K562 (cell line): ENCODE measurements at regions not wholly inside any gene's neighbourhood (a gene's known extent, or its start where the extent isn't known, plus 50 kb on each side); places are given as distances from the start of the nearest gene placed in this dataset.

Experiments
- ATAC-seq: fragments of 200-7000 bp; cut with Tn5 transposase; 3 replicates; pipeline ENCODE4 v1.9.1; 2020; ENCODE audit warnings: moderate library complexity
- BruUV-seq: library from RNA; stranded (reverse); fragments of 400-500 nt; replicated peaks from 2 replicates; lab custom pipeline; 2021; lab: Mats Ljungman, UMichigan
- CTCF ChIA-PET: fragments of 300-600 bp; formaldehyde crosslinking; extraction: SDS; loops from one replicate; lab custom pipeline; 2021; ENCODE audit warnings: low intra/inter-chr PET ratio; lab: Yijun Ruan, JAX
- POLR2A ChIA-PET: fragments of 300-600, 350-650 bp; sonication (Branson Sonifier 250); formaldehyde crosslinking; extraction: SDS; loops from one replicate; lab custom pipeline; 2021; ENCODE audit warnings: antibody characterized with exemption, inconsistent platforms; lab: Yijun Ruan, JAX
- DNase-seq, 4 experiments: peaks; one replicate each; pipeline versions ENCODE4 v3.0.0 to v3.0.0-alpha.2; 2011 to 2018; ENCODE audit warnings: low spot score in 3 of 4, mixed read lengths in 3 of 4; ENCODE audit errors: extremely low read depth in 1 of 4
- FAIRE-seq: peaks from 2 replicates; lab custom pipeline; 2011; peaks lifted over from hg19 to GRCh38; lab: Jason Lieb, UNC
- H2AFZ ChIP-seq: 2 replicates; pipeline ENCODE4 v1.6.0; 2011; ENCODE audit warnings: low read depth, low read length, control low read depth, inconsistent platforms
- H3K27ac ChIP-seq: fragments of 200-600 bp; 3 replicates; pipeline ENCODE4 v1.8.0; 2011; ENCODE audit warnings: low read depth, mild to moderate bottlenecking, control low read depth, inconsistent platforms, low read length, moderate library complexity, mixed read lengths; ENCODE audit errors: extremely low read depth
- H3K27me3 ChIP-seq, 2 experiments: fragments of 300-600 bp in 1 of 2; 2 replicates in 1 of 2; 3 replicates in 1 of 2; pipeline versions ENCODE4 v1.6.0 to v1.8.0; 2011; ENCODE audit warnings: inconsistent platforms in 2 of 2, low read length in 2 of 2, mild to moderate bottlenecking in 1 of 2, mixed read lengths in 1 of 2, moderate library complexity in 1 of 2; ENCODE audit not compliant: control insufficient read depth in 2 of 2, insufficient read depth in 2 of 2
- H3K36me3 ChIP-seq: fragments of 300-600 bp; 3 replicates; pipeline ENCODE4 v1.8.0; 2011; ENCODE audit warnings: mild to moderate bottlenecking, low read length, inconsistent platforms; ENCODE audit not compliant: control insufficient read depth, insufficient read depth
- H3K4me1 ChIP-seq, 2 experiments: fragments of 200-600 bp in 1 of 2; replicated peaks in 1 of 2; 2 replicates in 1 of 2; 3 replicates in 1 of 2; pipeline versions ENCODE4 v1.5.1 to v1.8.0; 2011; ENCODE audit warnings: inconsistent platforms in 2 of 2, low read length in 2 of 2, mild to moderate bottlenecking in 1 of 2, mixed read lengths in 1 of 2, moderate library complexity in 1 of 2; ENCODE audit not compliant: control insufficient read depth in 2 of 2, insufficient read depth in 2 of 2
- H3K4me2 ChIP-seq: 2 replicates; pipeline ENCODE4 v1.6.1; 2011; ENCODE audit warnings: low read length, control low read depth, inconsistent platforms, mixed read lengths; ENCODE audit not compliant: insufficient read depth
- H3K4me3 ChIP-seq: fragments of 200-600 bp; sonication (generic), shearing (Covaris generic); 2 replicates; pipeline ENCODE4 v1.5.1; 2016; ENCODE audit warnings: control low read depth, inconsistent platforms
- H3K79me2 ChIP-seq: fragments of 200-600 bp; 3 replicates; pipeline ENCODE4 v1.8.0; 2011; ENCODE audit warnings: low read length, inconsistent platforms; ENCODE audit not compliant: control insufficient read depth, insufficient read depth
- H3K9ac ChIP-seq, 2 experiments: 2 replicates each; pipeline versions ENCODE4 v1.6.0 to v1.6.1; 2011; ENCODE audit warnings: low read depth in 2 of 2, low read length in 2 of 2, control low read depth in 1 of 2, inconsistent platforms in 1 of 2, mild to moderate bottlenecking in 1 of 2, mixed read lengths in 1 of 2; ENCODE audit not compliant: insufficient read depth in 1 of 2
- H3K9me1 ChIP-seq: one replicate; pipeline ENCODE4 v1.6.0; 2011; ENCODE audit warnings: inconsistent platforms, mild to moderate bottlenecking, low read length, moderate library complexity; ENCODE audit not compliant: control insufficient read depth, insufficient read depth
- H3K9me3 ChIP-seq: replicated peaks from 2 replicates; pipeline ENCODE4 v1.5.1; 2011; ENCODE audit warnings: low read depth, low read length, inconsistent platforms; ENCODE audit not compliant: control insufficient read depth, insufficient read depth
- H4K20me1 ChIP-seq: replicated peaks from 2 replicates; pipeline ENCODE4 v1.6.1; 2011; ENCODE audit warnings: low read length, inconsistent platforms, mixed read lengths; ENCODE audit not compliant: control insufficient read depth, insufficient read depth
- NFRKB ChIP-seq: fragments of 450-650 bp; IDR thresholded peaks from 2 replicates; pipeline ENCODE4 v1.6.1; 2016; ENCODE audit warnings: low read depth
- PHF20 ChIP-seq: fragments of 450-650 bp; IDR thresholded peaks from 2 replicates; pipeline ENCODE4 v1.6.1; 2018; ENCODE audit not compliant: partially characterized antibody
- SIRT6 ChIP-seq: IDR thresholded peaks from one replicate; pipeline ENCODE4 v1.6.1; 2012; ENCODE audit warnings: low read depth, mild to moderate bottlenecking, control low read depth, inconsistent platforms, low read length, moderate library complexity
- ZNF263 ChIP-seq: sonication (generic); formaldehyde crosslinking; IDR thresholded peaks from 2 replicates; pipeline ENCODE4 v1.8.0; 2022; ENCODE audit warnings: mild to moderate bottlenecking, missing genetic modification reagents, borderline replicate concordance
- ZSCAN29 ChIP-seq: fragments of 450-650 bp; IDR thresholded peaks from 2 replicates; pipeline ENCODE4 v1.6.1; 2017
- WGBS: fragments of 100-300 bp; shearing (Covaris generic); methylation state at CpG from one replicate; pipeline ENCODE4 v1.1.6; 2016; ENCODE audit warnings: low coverage, mixed read lengths; ENCODE audit not compliant: insufficient coverage; ENCODE audit errors: missing lambda C conversion rate; 5-methylcytosine and 5-hydroxymethylcytosine counted together
- in situ Hi-C: fragments of 300-500 bp; cut with MboI; formaldehyde crosslinking; loops from 4 replicates; pipeline ENCODE4 v1.15.0; 2018; ENCODE audit warnings: inconsistent platforms, mixed read lengths
- intact Hi-C: fragments of 100-400 bp; cut with micrococcal nuclease; formaldehyde crosslinking; loops from 2 replicates; pipeline ENCODE4 v1.14.2; 2022
- TF ChIP-seq, protein P1 (sequence below): fragments of 450-650 bp; IDR thresholded peaks from 2 replicates; pipeline ENCODE4 v1.6.1; 2016; ENCODE audit warnings: low read depth, mild to moderate bottlenecking, moderate library complexity
- TF ChIP-seq, protein P2 (sequence below): IDR thresholded peaks from 3 replicates; pipeline ENCODE4 v1.6.1; 2011; ENCODE audit warnings: borderline replicate concordance, mild to moderate bottlenecking, moderate library complexity; ENCODE audit not compliant: insufficient read length; ENCODE audit errors: extremely low read depth

DNA sequence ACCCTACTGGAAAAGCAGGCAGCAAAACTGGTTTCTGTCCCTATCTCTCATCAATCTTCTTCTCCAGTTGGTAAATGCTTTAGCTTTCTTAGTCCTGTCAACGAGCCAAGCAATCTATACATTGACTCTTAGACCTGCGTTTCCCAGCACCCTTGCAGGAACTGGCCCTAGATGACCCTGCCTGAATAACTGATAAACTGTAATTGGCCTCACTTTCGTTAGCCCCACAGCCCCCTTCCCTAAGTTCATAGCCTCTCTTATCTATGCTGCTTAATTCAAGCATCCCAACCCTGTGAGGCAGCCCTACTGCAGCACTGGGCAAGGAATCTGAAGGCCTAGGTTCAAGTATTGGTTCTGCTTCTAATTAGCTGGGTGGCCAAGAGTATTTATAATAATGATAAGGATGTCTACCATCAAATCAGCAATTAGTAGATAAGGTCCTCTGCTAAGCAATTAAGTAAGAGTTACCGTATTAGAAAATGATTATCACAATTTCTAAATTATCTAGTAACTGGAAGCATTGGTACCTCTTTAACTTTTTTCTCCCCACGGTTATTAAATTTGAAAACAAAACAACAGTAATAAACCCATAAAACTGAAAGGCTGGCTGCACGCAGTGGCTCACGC is 86.4 kb upstream of the RMDN2 start:
- no peak overlapping the region for H3K4me2 ChIP-seq
- H3K27me3 ChIP-seq: peaks cover 0 to 6% of the 10 kb centered on the region in 2 experiments; a peak in 2 of 5 replicates
- H3K9me1 ChIP-seq: no peaks in the 10 kb centered on the region
- no peaks in the 10 kb centered on the region for H3K79me2 ChIP-seq
- no peaks in the 10 kb centered on the region for H3K9me3 ChIP-seq
- ATAC-seq: no peak
- no peak for FAIRE-seq
- H2AFZ ChIP-seq: no peak overlapping the region
- in situ Hi-C loops: no loop called here
- H3K4me1 ChIP-seq: no peaks in the 10 kb centered on the region
- ChIA-PET POLR2A (no interaction called here), CTCF (no interaction called here)
- no peak overlapping the region for H3K9ac ChIP-seq
- no peaks in the 10 kb centered on the region for H4K20me1 ChIP-seq
- TF ChIP-seq ZSCAN29: no peak
- no peak for TF ChIP-seq ZNF263
- TF ChIP-seq, protein P1, sequence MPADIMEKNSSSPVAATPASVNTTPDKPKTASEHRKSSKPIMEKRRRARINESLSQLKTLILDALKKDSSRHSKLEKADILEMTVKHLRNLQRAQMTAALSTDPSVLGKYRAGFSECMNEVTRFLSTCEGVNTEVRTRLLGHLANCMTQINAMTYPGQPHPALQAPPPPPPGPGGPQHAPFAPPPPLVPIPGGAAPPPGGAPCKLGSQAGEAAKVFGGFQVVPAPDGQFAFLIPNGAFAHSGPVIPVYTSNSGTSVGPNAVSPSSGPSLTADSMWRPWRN: no peak
- TF ChIP-seq SIRT6: no peak
- no peak for TF ChIP-seq NFRKB
- TF ChIP-seq PHF20: no peak
- TF ChIP-seq, protein P2, sequence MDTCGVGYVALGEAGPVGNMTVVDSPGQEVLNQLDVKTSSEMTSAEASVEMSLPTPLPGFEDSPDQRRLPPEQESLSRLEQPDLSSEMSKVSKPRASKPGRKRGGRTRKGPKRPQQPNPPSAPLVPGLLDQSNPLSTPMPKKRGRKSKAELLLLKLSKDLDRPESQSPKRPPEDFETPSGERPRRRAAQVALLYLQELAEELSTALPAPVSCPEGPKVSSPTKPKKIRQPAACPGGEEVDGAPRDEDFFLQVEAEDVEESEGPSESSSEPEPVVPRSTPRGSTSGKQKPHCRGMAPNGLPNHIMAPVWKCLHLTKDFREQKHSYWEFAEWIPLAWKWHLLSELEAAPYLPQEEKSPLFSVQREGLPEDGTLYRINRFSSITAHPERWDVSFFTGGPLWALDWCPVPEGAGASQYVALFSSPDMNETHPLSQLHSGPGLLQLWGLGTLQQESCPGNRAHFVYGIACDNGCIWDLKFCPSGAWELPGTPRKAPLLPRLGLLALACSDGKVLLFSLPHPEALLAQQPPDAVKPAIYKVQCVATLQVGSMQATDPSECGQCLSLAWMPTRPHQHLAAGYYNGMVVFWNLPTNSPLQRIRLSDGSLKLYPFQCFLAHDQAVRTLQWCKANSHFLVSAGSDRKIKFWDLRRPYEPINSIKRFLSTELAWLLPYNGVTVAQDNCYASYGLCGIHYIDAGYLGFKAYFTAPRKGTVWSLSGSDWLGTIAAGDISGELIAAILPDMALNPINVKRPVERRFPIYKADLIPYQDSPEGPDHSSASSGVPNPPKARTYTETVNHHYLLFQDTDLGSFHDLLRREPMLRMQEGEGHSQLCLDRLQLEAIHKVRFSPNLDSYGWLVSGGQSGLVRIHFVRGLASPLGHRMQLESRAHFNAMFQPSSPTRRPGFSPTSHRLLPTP: no peak
- H3K4me3 ChIP-seq: no peak overlapping the region
- intact Hi-C loops: no loop called here
- no peak overlapping the region for H3K27ac ChIP-seq
- DNase-seq: no peak
- 8% methylated on average over 7 of the region's 7 CpGs for WGBS
- BruUV-seq: no TSS peak
- H3K36me3 ChIP-seq: no peaks in the 10 kb centered on the region
